Mesenchymal stem cell (in vitro differentiated cells and primary cell): ENCODE measurements at regions not wholly inside any gene's neighbourhood (a gene's known extent, or its start where the extent isn't known, plus 50 kb on each side); places are given as distances from the start of the nearest gene placed in this dataset.
A peak's percentile ranks its signal among the peaks of the same experiment; 100 is the strongest.

Experiments
- DNase-seq: peaks from one replicate; pipeline ENCODE4 v3.0.0-alpha.2; 2013
- H2AFZ ChIP-seq: one replicate; pipeline ENCODE4 v1.6.1; 2013; ENCODE audit warnings: low read depth, mild to moderate bottlenecking, control low read depth, inconsistent platforms, low read length, moderate library complexity
- H2AK5ac ChIP-seq: 2 replicates; pipeline ENCODE4 v1.6.1; 2013; ENCODE audit warnings: low read length, moderate library complexity, mild to moderate bottlenecking, inconsistent platforms; ENCODE audit not compliant: severe bottlenecking
- H2BK120ac ChIP-seq: one replicate; pipeline ENCODE4 v1.6.1; 2013; ENCODE audit warnings: low read depth, mild to moderate bottlenecking, inconsistent platforms, low read length, moderate library complexity
- H2BK12ac ChIP-seq, 2 experiments: one replicate each; pipeline ENCODE4 v1.6.1; 2013; ENCODE audit warnings: inconsistent platforms in 2 of 2, low read length in 2 of 2, mild to moderate bottlenecking in 2 of 2, moderate library complexity in 2 of 2, control low read depth in 1 of 2
- H2BK15ac ChIP-seq: one replicate; pipeline ENCODE4 v1.6.1; 2013; ENCODE audit warnings: mild to moderate bottlenecking, low read depth, inconsistent platforms; ENCODE audit not compliant: poor library complexity, severe bottlenecking
- H2BK5ac ChIP-seq: 2 replicates; pipeline ENCODE4 v1.6.1; 2013; ENCODE audit warnings: low read depth, mild to moderate bottlenecking, low read length, control low read depth, inconsistent platforms; ENCODE audit not compliant: poor library complexity, severe bottlenecking
- H3K14ac ChIP-seq, 2 experiments: one replicate each; pipeline ENCODE4 v1.6.1; 2013; ENCODE audit warnings: inconsistent platforms in 2 of 2, low read length in 2 of 2, control low read depth in 1 of 2, mild to moderate bottlenecking in 1 of 2, moderate library complexity in 1 of 2
- H3K18ac ChIP-seq, 2 experiments: one replicate each; pipeline ENCODE4 v1.6.1; 2013; ENCODE audit warnings: inconsistent platforms in 2 of 2, low read length in 2 of 2, control low read depth in 1 of 2, low read depth in 1 of 2, mild to moderate bottlenecking in 1 of 2
- H3K23ac ChIP-seq, 2 experiments: one replicate each; pipeline ENCODE4 v1.6.1; 2013; ENCODE audit warnings: inconsistent platforms in 2 of 2, low read length in 2 of 2, mild to moderate bottlenecking in 2 of 2, moderate library complexity in 2 of 2, control low read depth in 1 of 2
- H3K27ac ChIP-seq: 2 replicates; pipeline ENCODE4 v1.5.1; 2013; ENCODE audit warnings: mild to moderate bottlenecking, moderate library complexity, low read length, control low read depth, inconsistent platforms; ENCODE audit not compliant: poor library complexity, severe bottlenecking
- H3K27me3 ChIP-seq, 2 experiments: 2 replicates each; pipeline versions ENCODE4 v1.6.1 to v1.7.0; 2013; ENCODE audit warnings: low read length in 2 of 2, mild to moderate bottlenecking in 2 of 2, moderate library complexity in 2 of 2, control low read depth in 1 of 2, inconsistent platforms in 1 of 2; ENCODE audit not compliant: control insufficient read depth in 1 of 2, insufficient read depth in 1 of 2
- H3K36me3 ChIP-seq, 2 experiments: 2 replicates each; pipeline versions ENCODE4 v1.6.1 to v1.7.0; 2013; ENCODE audit warnings: low read length in 2 of 2, control low read depth in 1 of 2, inconsistent platforms in 1 of 2, low read depth in 1 of 2, mild to moderate bottlenecking in 1 of 2; ENCODE audit not compliant: insufficient read depth in 2 of 2, control insufficient read depth in 1 of 2
- H3K4ac ChIP-seq, 2 experiments: one replicate each; pipeline ENCODE4 v1.6.1; 2013; ENCODE audit warnings: inconsistent platforms in 2 of 2, low read length in 2 of 2, mild to moderate bottlenecking in 2 of 2, moderate library complexity in 2 of 2, control low read depth in 1 of 2, low read depth in 1 of 2
- H3K4me1 ChIP-seq: 2 replicates; pipeline ENCODE4 v1.6.1; 2013; ENCODE audit warnings: low read depth, low read length, control low read depth; ENCODE audit not compliant: control insufficient read depth, insufficient read depth
- H3K4me2 ChIP-seq: 2 replicates; pipeline ENCODE4 v1.6.1; 2013; ENCODE audit warnings: low read length, mild to moderate bottlenecking, inconsistent platforms; ENCODE audit not compliant: poor library complexity, severe bottlenecking
- H3K4me3 ChIP-seq, 2 experiments: 2 replicates each; pipeline versions ENCODE4 v1.5.1 to v1.7.0; 2013; ENCODE audit warnings: low read length in 2 of 2, mild to moderate bottlenecking in 2 of 2, control low read depth in 1 of 2, low read depth in 1 of 2; ENCODE audit not compliant: insufficient read depth in 1 of 2
- H3K79me1 ChIP-seq: replicated peaks from 2 replicates; pipeline ENCODE4 v1.6.1; 2013; ENCODE audit warnings: mild to moderate bottlenecking, control low read depth, low read length, inconsistent platforms; ENCODE audit not compliant: poor library complexity, severe bottlenecking
- H3K9ac ChIP-seq: 2 replicates; pipeline ENCODE4 v1.7.0; 2013; ENCODE audit warnings: mild to moderate bottlenecking, low read length, moderate library complexity
- H3K9me3 ChIP-seq: 2 replicates; pipeline ENCODE4 v1.7.0; 2013; ENCODE audit warnings: mild to moderate bottlenecking, low read length; ENCODE audit not compliant: control insufficient read depth
- H4K8ac ChIP-seq: one replicate; pipeline ENCODE4 v1.6.1; 2013; ENCODE audit warnings: inconsistent platforms, mild to moderate bottlenecking, low read length, moderate library complexity
- H4K91ac ChIP-seq: one replicate; pipeline ENCODE4 v1.6.1; 2013; ENCODE audit warnings: mild to moderate bottlenecking, low read length, inconsistent platforms
- WGBS: methylation state at CpG from one replicate; pipeline ENCODE4 v1.1.7; 2013; ENCODE audit warnings: mixed read lengths; 5-methylcytosine and 5-hydroxymethylcytosine counted together

- H3K4me2 ChIP-seq, result no peak overlapping the region
- no peak overlapping the region for H2BK12ac ChIP-seq
- H3K23ac ChIP-seq, result no peak overlapping the region
- peaks cover 15% of the 10 kb centered on the region for H3K9me3 ChIP-seq
- H2BK120ac ChIP-seq, result no peak overlapping the region
- no peak overlapping the region for H4K8ac ChIP-seq
- no peak overlapping the region for H3K18ac ChIP-seq
- H2BK15ac ChIP-seq, result no peak overlapping the region
- H3K36me3 ChIP-seq, result no peaks in the 10 kb centered on the region
- no peak overlapping the region for H3K4me3 ChIP-seq
- H2BK5ac ChIP-seq, result no peak overlapping the region
- H3K27ac ChIP-seq, result no peak overlapping the region
- H3K27me3 ChIP-seq, result no peaks in the 10 kb centered on the region
- H3K9ac ChIP-seq, result no peak overlapping the region
- no peak for DNase-seq
- H3K79me1 ChIP-seq, result no peaks in the 10 kb centered on the region
- H2AFZ ChIP-seq, result no peak overlapping the region
- no peak overlapping the region for H2AK5ac ChIP-seq
- H3K4me1 ChIP-seq, result no peaks in the 10 kb centered on the region
- H4K91ac ChIP-seq, result no peak overlapping the region
- no peak overlapping the region for H3K4ac ChIP-seq
- H3K14ac ChIP-seq, result no peak overlapping the region
- 95% methylated on average over 1 of the region's 1 CpG for WGBS
Observed at GRCh38 chr13:57815600-57815999, 184.1 kb downstream of the PCDH17 start.

GRCh38 chr13:57820924-57821323, 189.4 kb downstream of the PCDH17 start:
- Histone ChIP-seq H3K79me1 (no peaks in the 10 kb centered on the region), H3K4me3 (no peak overlapping the region), H3K4me1 (no peaks in the 10 kb centered on the region), H2AFZ (no peak overlapping the region), H3K4ac (no peak overlapping the region), H3K4me2 (no peak overlapping the region), H4K91ac (no peak overlapping the region), H3K9ac (no peak overlapping the region), H2AK5ac (no peak overlapping the region), H3K27ac (no peak overlapping the region), H3K27me3 (no peaks in the 10 kb centered on the region), H2BK15ac (no peak overlapping the region), H3K9me3 (peaks cover 12% of the 10 kb centered on the region), H3K18ac (no peak overlapping the region), H4K8ac (no peak overlapping the region), H2BK12ac (peak overlapping the region in 1 of 2 experiments; percentile 49), H2BK120ac (no peak overlapping the region), H3K23ac (no peak overlapping the region), H3K14ac (no peak overlapping the region), H2BK5ac (no peak overlapping the region), H3K36me3 (no peaks in the 10 kb centered on the region)
- DNase-seq, result no peak
- WGBS, result 100% methylated on average over 1 of the region's 1 CpG

- no peak for DNase-seq
- peak overlapping the region in 1 of 2 experiments; percentile 90 for H3K14ac ChIP-seq
- no peak overlapping the region for H2BK12ac ChIP-seq
- 82% methylated on average over 2 of the region's 2 CpGs for WGBS
- H3K36me3 ChIP-seq, result no peaks in the 10 kb centered on the region
- H3K27ac ChIP-seq, result no peak overlapping the region
- no peak overlapping the region for H2BK15ac ChIP-seq
- peaks cover 15% of the 10 kb centered on the region for H3K9me3 ChIP-seq
- no peak overlapping the region for H3K4ac ChIP-seq
- H2BK120ac ChIP-seq, result no peak overlapping the region
- peak overlapping the region in 1 of 2 experiments; percentile 84 for H3K18ac ChIP-seq
- H3K9ac ChIP-seq, result no peak overlapping the region
- H3K23ac ChIP-seq, result no peak overlapping the region
- no peak overlapping the region for H3K4me2 ChIP-seq
- H2AK5ac ChIP-seq, result no peak overlapping the region
- H3K4me1 ChIP-seq, result no peaks in the 10 kb centered on the region
- no peak overlapping the region for H4K8ac ChIP-seq
- no peaks in the 10 kb centered on the region for H3K27me3 ChIP-seq
- H3K79me1 ChIP-seq, result no peaks in the 10 kb centered on the region
- H4K91ac ChIP-seq, result no peak overlapping the region
- no peak overlapping the region for H2AFZ ChIP-seq
- H2BK5ac ChIP-seq, result no peak overlapping the region
- no peak overlapping the region for H3K4me3 ChIP-seq
Observed at GRCh38 chr13:57823704-57824103, 192.2 kb downstream of the PCDH17 start.

GRCh38 chr13:57824121-57824520, 192.6 kb downstream of the PCDH17 start:
- Histone ChIP-seq H2BK120ac (no peak overlapping the region), H3K79me1 (no peaks in the 10 kb centered on the region), H2BK5ac (no peak overlapping the region), H3K36me3 (no peaks in the 10 kb centered on the region), H2AK5ac (no peak overlapping the region), H3K27ac (no peak overlapping the region), H3K27me3 (no peaks in the 10 kb centered on the region), H2AFZ (no peak overlapping the region), H3K9ac (no peak overlapping the region), H3K4me2 (no peak overlapping the region), H3K4ac (no peak overlapping the region), H2BK12ac (no peak overlapping the region), H3K4me1 (no peaks in the 10 kb centered on the region), H4K8ac (no peak overlapping the region), H2BK15ac (no peak overlapping the region), H3K23ac (no peak overlapping the region), H4K91ac (no peak overlapping the region), H3K18ac (no peak overlapping the region), H3K14ac (peak overlapping the region in 1 of 2 experiments; percentile 90), H3K4me3 (no peak overlapping the region), H3K9me3 (peaks cover 18% of the 10 kb centered on the region)
- WGBS, result 78% methylated on average over 4 of the region's 4 CpGs
- no peak for DNase-seq
